ENCODE measurements at regions not wholly inside any gene's neighbourhood (a gene's known extent, or its start where the extent isn't known, plus 50 kb on each side); places are given as distances from the start of the nearest gene placed in this dataset.

DNA sequence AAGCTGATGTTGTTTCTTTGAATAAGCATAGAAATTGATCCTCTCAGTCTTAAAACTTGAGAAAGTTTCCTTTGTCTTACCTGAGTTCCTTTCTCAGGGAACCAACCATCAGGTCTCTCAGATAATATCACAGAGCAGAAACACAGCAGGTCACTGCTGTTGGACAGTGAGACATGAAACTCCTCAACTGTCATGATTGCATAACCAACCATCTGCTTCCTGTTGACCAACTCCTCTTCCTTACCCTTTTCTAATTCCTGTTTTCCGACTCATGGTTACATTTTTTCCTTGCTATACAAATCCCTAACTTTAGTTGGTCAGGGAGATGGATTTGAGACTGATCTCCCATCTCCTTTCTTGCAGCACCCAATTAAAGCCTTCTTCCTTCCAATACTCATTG, 845.3 kb downstream of the FAM181B start:
- no peak overlapping the region for H4K91ac ChIP-seq (ENCODE audit: insufficient read depth, low read depth, low read length)
- no peak overlapping the region for H3K14ac ChIP-seq (replicated peaks; ENCODE audit: low read depth, low read length)
- in situ Hi-C loops (cut with MboI; ENCODE audit: low sequenced_read_pairs) (no loop called here), dilution Hi-C loops (cut with HindIII; ENCODE audit: low sequenced_read_pairs, unreplicated experiment) (no loop called here), intact Hi-C loops (cut with micrococcal nuclease) (no loop called here)
- no peak for TF ChIP-seq CEBPB (IDR thresholded peaks at IDR 0.05; ENCODE audit: low read depth, low read length)
- no peak for TF ChIP-seq RAD21 (IDR thresholded peaks at IDR 0.05; ENCODE audit: low read length)
- TF ChIP-seq FOS (IDR thresholded peaks at IDR 0.05; ENCODE audit: low read depth, low read length), result no peak
- TF ChIP-seq, protein P1, sequence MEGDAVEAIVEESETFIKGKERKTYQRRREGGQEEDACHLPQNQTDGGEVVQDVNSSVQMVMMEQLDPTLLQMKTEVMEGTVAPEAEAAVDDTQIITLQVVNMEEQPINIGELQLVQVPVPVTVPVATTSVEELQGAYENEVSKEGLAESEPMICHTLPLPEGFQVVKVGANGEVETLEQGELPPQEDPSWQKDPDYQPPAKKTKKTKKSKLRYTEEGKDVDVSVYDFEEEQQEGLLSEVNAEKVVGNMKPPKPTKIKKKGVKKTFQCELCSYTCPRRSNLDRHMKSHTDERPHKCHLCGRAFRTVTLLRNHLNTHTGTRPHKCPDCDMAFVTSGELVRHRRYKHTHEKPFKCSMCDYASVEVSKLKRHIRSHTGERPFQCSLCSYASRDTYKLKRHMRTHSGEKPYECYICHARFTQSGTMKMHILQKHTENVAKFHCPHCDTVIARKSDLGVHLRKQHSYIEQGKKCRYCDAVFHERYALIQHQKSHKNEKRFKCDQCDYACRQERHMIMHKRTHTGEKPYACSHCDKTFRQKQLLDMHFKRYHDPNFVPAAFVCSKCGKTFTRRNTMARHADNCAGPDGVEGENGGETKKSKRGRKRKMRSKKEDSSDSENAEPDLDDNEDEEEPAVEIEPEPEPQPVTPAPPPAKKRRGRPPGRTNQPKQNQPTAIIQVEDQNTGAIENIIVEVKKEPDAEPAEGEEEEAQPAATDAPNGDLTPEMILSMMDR (conservative IDR thresholded peaks at IDR 0.05; ENCODE audit: low read depth, low read length), result no peak
- no peak for TF ChIP-seq RCOR1 (IDR thresholded peaks at IDR 0.05; ENCODE audit: insufficient replicate concordance, low read length)
- TF ChIP-seq MAFK (IDR thresholded peaks at IDR 0.05; ENCODE audit: low read depth, low read length), result no peak
- TF ChIP-seq, protein P2, sequence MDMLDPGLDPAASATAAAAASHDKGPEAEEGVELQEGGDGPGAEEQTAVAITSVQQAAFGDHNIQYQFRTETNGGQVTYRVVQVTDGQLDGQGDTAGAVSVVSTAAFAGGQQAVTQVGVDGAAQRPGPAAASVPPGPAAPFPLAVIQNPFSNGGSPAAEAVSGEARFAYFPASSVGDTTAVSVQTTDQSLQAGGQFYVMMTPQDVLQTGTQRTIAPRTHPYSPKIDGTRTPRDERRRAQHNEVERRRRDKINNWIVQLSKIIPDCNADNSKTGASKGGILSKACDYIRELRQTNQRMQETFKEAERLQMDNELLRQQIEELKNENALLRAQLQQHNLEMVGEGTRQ (IDR thresholded peaks at IDR 0.05; ENCODE audit: low read depth, low read length), result no peak
- no peak for TF ChIP-seq BHLHE40 (IDR thresholded peaks at IDR 0.05; ENCODE audit: low read depth, low read length)
- no peak for TF ChIP-seq CHD1 (IDR thresholded peaks at IDR 0.05; ENCODE audit: low read depth, low read length)
- TF ChIP-seq SMC3 (IDR thresholded peaks at IDR 0.05; ENCODE audit: low read depth, low read length), result no peak
- no peak for TF ChIP-seq POLR2A (IDR thresholded peaks at IDR 0.05; ENCODE audit: low read depth, low read length)
- TF ChIP-seq NFE2L2 (IDR thresholded peaks at IDR 0.05; ENCODE audit: low read depth, low read length), result no peak
- TF ChIP-seq, protein P3, sequence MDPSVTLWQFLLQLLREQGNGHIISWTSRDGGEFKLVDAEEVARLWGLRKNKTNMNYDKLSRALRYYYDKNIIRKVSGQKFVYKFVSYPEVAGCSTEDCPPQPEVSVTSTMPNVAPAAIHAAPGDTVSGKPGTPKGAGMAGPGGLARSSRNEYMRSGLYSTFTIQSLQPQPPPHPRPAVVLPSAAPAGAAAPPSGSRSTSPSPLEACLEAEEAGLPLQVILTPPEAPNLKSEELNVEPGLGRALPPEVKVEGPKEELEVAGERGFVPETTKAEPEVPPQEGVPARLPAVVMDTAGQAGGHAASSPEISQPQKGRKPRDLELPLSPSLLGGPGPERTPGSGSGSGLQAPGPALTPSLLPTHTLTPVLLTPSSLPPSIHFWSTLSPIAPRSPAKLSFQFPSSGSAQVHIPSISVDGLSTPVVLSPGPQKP (IDR thresholded peaks at IDR 0.05; ENCODE audit: borderline replicate concordance, low read depth, low read length), result no peak
- TF ChIP-seq MXI1 (IDR thresholded peaks at IDR 0.05; ENCODE audit: borderline replicate concordance, low read depth, low read length), result no peak
- no peak for TF ChIP-seq RFX5 (IDR thresholded peaks at IDR 0.05; ENCODE audit: low read depth, low read length)
- no peak overlapping the region for H3K9ac ChIP-seq (ENCODE audit: low read depth, low read length)
- DNase-seq (no peak), ATAC-seq (ENCODE audit: low read depth) (no peak)
- no peak overlapping the region for H2BK15ac ChIP-seq (ENCODE audit: low read depth, low read length)
- H3K4me1 ChIP-seq (ENCODE audit: control insufficient read depth, insufficient read depth, low read length), result no peaks in the 10 kb centered on the region
- no peak overlapping the region for H3K4me3 ChIP-seq (ENCODE audit: insufficient read depth, low read depth, low read length)
- H4K5ac ChIP-seq (ENCODE audit: low read depth, low read length), result no peak overlapping the region
- no peak overlapping the region for H2AK5ac ChIP-seq (ENCODE audit: low read depth, low read length)
- H3K4me2 ChIP-seq (ENCODE audit: low read depth, low read length), result no peak overlapping the region
- H3K27me3 ChIP-seq (ENCODE audit: control insufficient read depth, insufficient read depth, low read length), result no peaks in the 10 kb centered on the region
- no peaks in the 10 kb centered on the region for H4K20me1 ChIP-seq (ENCODE audit: insufficient read depth, low read length)
- BruUV-seq (replicated peaks), result no TSS peak
- H3K18ac ChIP-seq (ENCODE audit: low read depth, low read length), result no peak overlapping the region
- no peak overlapping the region for H2BK5ac ChIP-seq (ENCODE audit: low read depth, low read length, poor library complexity, severe bottlenecking)
- H3K4ac ChIP-seq (ENCODE audit: low read depth, low read length), result no peak overlapping the region
- no peak overlapping the region for H3K27ac ChIP-seq (ENCODE audit: insufficient read depth, low read length)
- H4K8ac ChIP-seq (ENCODE audit: low read depth in 2 of 2, low read length in 2 of 2), result no peak overlapping the region
- ChIA-PET CTCF (no interaction called here), POLR2A (ENCODE audit: unreplicated experiment) (no interaction called here)
- no peak overlapping the region for H3K23ac ChIP-seq (ENCODE audit: low read depth, low read length)
- H3K36me3 ChIP-seq (ENCODE audit: control insufficient read depth, insufficient read depth, low read length), result no peaks in the 10 kb centered on the region
- H2BK120ac ChIP-seq (ENCODE audit: low read depth, low read length), result no peak overlapping the region
- H3K9me1 ChIP-seq (ENCODE audit: insufficient read depth, low read length), result no peaks in the 10 kb centered on the region
- no peak overlapping the region for H2AFZ ChIP-seq (replicated peaks; ENCODE audit: low read length, poor library complexity)
- H3K9me3 ChIP-seq (ENCODE audit: control insufficient read depth, insufficient read depth, low read length), result peaks cover 3% of the 10 kb centered on the region
- H3K79me1 ChIP-seq (ENCODE audit: low read depth in 1 of 2, low read length in 2 of 2), result no peaks in the 10 kb centered on the region
- no CpG with 5 or more reads among the region's 1 CpG for WGBS, 2 experiments (ENCODE audit: extremely low coverage in 2 of 2, insufficient read length in 1 of 2)
- H3K56ac ChIP-seq (ENCODE audit: extremely low read depth, insufficient read depth, low read length), result no peak overlapping the region
- H2BK20ac ChIP-seq (ENCODE audit: low read depth, low read length), result no peak overlapping the region
- no peak overlapping the region for H2AK9ac ChIP-seq (replicated peaks; ENCODE audit: low read depth, low read length, poor library complexity)
